Endothelial cell of umbilical vein (primary cell): ENCODE measurements at regions not wholly inside any gene's neighbourhood (a gene's known extent, or its start where the extent isn't known, plus 50 kb on each side); places are given as distances from the start of the nearest gene placed in this dataset.

Source experiments
- BruUV-seq: library from RNA; stranded (reverse); fragments of 400-500 nt; replicated peaks from 2 replicates; lab custom pipeline; 2021; lab: Mats Ljungman, UMichigan
- CTCF ChIA-PET: fragments of 300-600, 350-600 bp; sonication (Branson Sonifier 250); formaldehyde crosslinking; loops from one replicate; lab custom pipeline; 2021; ENCODE audit warnings: antibody characterized with exemption, inconsistent platforms; lab: Charles Lee
- POLR2A ChIA-PET: fragments of 300-600, 350-600 bp; sonication (Branson Sonifier 250); formaldehyde crosslinking; loops from one replicate; lab custom pipeline; 2021; ENCODE audit warnings: antibody characterized with exemption, inconsistent platforms; lab: Charles Lee
- DNase-seq: peaks from one replicate; pipeline ENCODE4 v3.0.0-alpha.2; 2011; ENCODE audit warnings: low read depth, low spot score
- FAIRE-seq: peaks from 2 replicates; lab custom pipeline; 2011; peaks lifted over from hg19 to GRCh38; lab: Jason Lieb, UNC
- H2AFZ ChIP-seq: 2 replicates; pipeline ENCODE4 v1.6.0; 2012; ENCODE audit warnings: low read depth, low read length, control low read depth, inconsistent platforms
- H3K27ac ChIP-seq: 2 replicates; pipeline ENCODE4 v1.5.1; 2011; ENCODE audit warnings: low read depth, mild to moderate bottlenecking, control low read depth, low read length, moderate library complexity; ENCODE audit not compliant: insufficient read depth
- H3K27me3 ChIP-seq, 2 experiments: 2 replicates each; pipeline versions ENCODE4 v1.6.0 to v1.6.1; 2011; ENCODE audit warnings: low read length in 2 of 2, mixed read lengths in 1 of 2; ENCODE audit not compliant: control insufficient read depth in 2 of 2, insufficient read depth in 2 of 2
- H3K36me3 ChIP-seq, 2 experiments: 2 replicates in 1 of 2; 3 replicates in 1 of 2; pipeline ENCODE4 v1.5.1; 2011; ENCODE audit warnings: low read length in 2 of 2, mild to moderate bottlenecking in 1 of 2, moderate library complexity in 1 of 2; ENCODE audit not compliant: control insufficient read depth in 2 of 2, insufficient read depth in 2 of 2; ENCODE audit errors: extremely low read depth in 1 of 2
- H3K4me1 ChIP-seq: 3 replicates; pipeline ENCODE4 v1.5.1; 2011; ENCODE audit warnings: mild to moderate bottlenecking, low read length; ENCODE audit not compliant: control insufficient read depth, insufficient read depth; ENCODE audit errors: extremely low read depth
- H3K4me2 ChIP-seq: 2 replicates; pipeline ENCODE4 v1.6.1; 2011; ENCODE audit warnings: low read length, control low read depth, mixed read lengths; ENCODE audit not compliant: insufficient read depth
- H3K4me3 ChIP-seq, 3 experiments: fragments of 200-600 bp in 1 of 3; sonication (generic), shearing (Covaris generic) in 1 of 3; replicated peaks in 1 of 3; 2 replicates each; pipeline ENCODE4 v1.5.1; 2011 to 2016; ENCODE audit warnings: control low read depth in 3 of 3, low read length in 3 of 3, mild to moderate bottlenecking in 2 of 3, inconsistent platforms in 1 of 3, low read depth in 1 of 3, moderate library complexity in 1 of 3; ENCODE audit not compliant: insufficient read depth in 1 of 3
- H3K79me2 ChIP-seq: 2 replicates; pipeline ENCODE4 v1.6.0; 2012; ENCODE audit warnings: low read length, inconsistent platforms; ENCODE audit not compliant: control insufficient read depth, insufficient read depth
- H3K9ac ChIP-seq: replicated peaks from 2 replicates; pipeline ENCODE3; 2011; ENCODE audit warnings: low read length, control low read depth; ENCODE audit not compliant: insufficient read depth; ENCODE audit errors: extremely low read depth
- H3K9me1 ChIP-seq: replicated peaks from 3 replicates; pipeline ENCODE4 v1.6.0; 2011; ENCODE audit warnings: mild to moderate bottlenecking, low read length; ENCODE audit not compliant: control insufficient read depth, insufficient read depth; ENCODE audit errors: extremely low read depth
- H3K9me3 ChIP-seq: replicated peaks from 2 replicates; pipeline ENCODE4 v1.5.1; 2012; ENCODE audit warnings: low read length, inconsistent platforms; ENCODE audit not compliant: control insufficient read depth, insufficient read depth
- H4K20me1 ChIP-seq: replicated peaks from 2 replicates; pipeline ENCODE3; 2011; ENCODE audit warnings: mild to moderate bottlenecking, low read length; ENCODE audit not compliant: control insufficient read depth, insufficient read depth; ENCODE audit errors: extremely low read depth
- CTCF ChIP-seq, 2 donors: IDR thresholded peaks; 1 replicate in 1 of 2; 2 replicates in 1 of 2; pipeline ENCODE4 v1.5.1; 2011; ENCODE audit warnings: low read length in 2 of 2, mild to moderate bottlenecking in 2 of 2, moderate library complexity in 2 of 2, control low read depth in 1 of 2, inconsistent platforms in 1 of 2, low read depth in 1 of 2; ENCODE audit not compliant: insufficient read depth in 1 of 2; ENCODE audit errors: extremely low read depth in 1 of 2
- EZH2 ChIP-seq: IDR thresholded peaks from 2 replicates; pipeline ENCODE4 v1.6.1; 2012; ENCODE audit warnings: borderline replicate concordance, low read depth, mild to moderate bottlenecking, moderate library complexity, low read length, inconsistent platforms; ENCODE audit not compliant: severe bottlenecking
- FOS ChIP-seq: IDR thresholded peaks from 2 replicates; pipeline ENCODE4 v1.6.1; 2011; ENCODE audit warnings: mild to moderate bottlenecking, low read length, moderate library complexity, borderline replicate concordance; ENCODE audit not compliant: insufficient read depth
- GATA2 ChIP-seq: IDR thresholded peaks from 2 replicates; pipeline ENCODE4 v1.7.0; 2011; ENCODE audit warnings: low read depth, mild to moderate bottlenecking, moderate library complexity, mixed read lengths, low read length; ENCODE audit not compliant: insufficient read length, insufficient read depth
- JUN ChIP-seq: IDR thresholded peaks from 2 replicates; pipeline ENCODE4 v1.6.1; 2011; ENCODE audit warnings: borderline replicate concordance, low read depth; ENCODE audit not compliant: insufficient read length, insufficient read depth
- MAX ChIP-seq: IDR thresholded peaks from 2 replicates; pipeline ENCODE4 v1.6.1; 2011; ENCODE audit not compliant: insufficient read depth, insufficient read length
- MYC ChIP-seq: IDR thresholded peaks from one replicate; pipeline ENCODE4 v1.6.1; 2011; ENCODE audit warnings: mild to moderate bottlenecking, low read depth, low read length
- POLR2A ChIP-seq: IDR thresholded peaks from 2 replicates; pipeline ENCODE4 v1.6.1; 2012; ENCODE audit warnings: low read depth, mild to moderate bottlenecking, control low read depth, low read length
- POLR2AphosphoS5 ChIP-seq: IDR thresholded peaks from 2 replicates; pipeline ENCODE4 v1.6.1; 2012; ENCODE audit warnings: low read depth, mild to moderate bottlenecking, control low read depth, low read length, moderate library complexity; ENCODE audit not compliant: insufficient read depth
- dilution Hi-C: fragments of 300-500 bp; cut with MboI; formaldehyde crosslinking; loops from one replicate; pipeline ENCODE4 v1.15.0; 2019; ENCODE audit warnings: low sequenced_read_pairs; ENCODE audit not compliant: extremely low pct_ligation_motif_present
- intact Hi-C: fragments of 100-400 bp; cut with micrococcal nuclease; formaldehyde crosslinking; loops from one replicate; pipeline ENCODE4 v1.10.0; 2022

GRCh38 chr12:118680356-118680963, 300.9 kb upstream of the SRRM4 start:
- Histone ChIP-seq H3K27ac (no peak overlapping the region), H3K4me3 (no peak overlapping the region), H3K9me1 (no peaks in the 10 kb centered on the region), H3K9me3 (no peaks in the 10 kb centered on the region), H3K9ac (no peak overlapping the region), H3K4me1 (no peaks in the 10 kb centered on the region), H3K79me2 (no peaks in the 10 kb centered on the region), H4K20me1 (no peaks in the 10 kb centered on the region), H3K4me2 (no peak overlapping the region), H3K27me3 (no peaks in the 10 kb centered on the region), H2AFZ (no peak overlapping the region), H3K36me3 (no peaks in the 10 kb centered on the region)
- dilution Hi-C loops (no loop called here), intact Hi-C loops (no loop called here)
- CTCF ChIA-PET, result no interaction called here
- POLR2A ChIA-PET, result no interaction called here
- TF ChIP-seq POLR2AphosphoS5, result no peak
- TF ChIP-seq GATA2, result no peak
- no peak for TF ChIP-seq MAX
- no peak for TF ChIP-seq FOS
- no peak for TF ChIP-seq POLR2A
- TF ChIP-seq EZH2, result no peak
- no peak for TF ChIP-seq MYC
- TF ChIP-seq JUN, result no peak
- no peak for TF ChIP-seq CTCF (IDR thresholded peaks at IDR 0.05; ENCODE audit: extremely low read depth in 1 of 2, insufficient read depth in 1 of 2, low read depth in 1 of 2, low read length in 2 of 2)
- no peak for DNase-seq
- BruUV-seq, result no TSS peak
- no peak for FAIRE-seq
